ENCODE measurements at regions not wholly inside any gene's neighbourhood (a gene's known extent, or its start where the extent isn't known, plus 50 kb on each side); places are given as distances from the start of the nearest gene placed in this dataset.
"Not testable (repeated sequence)": the region's sequence is repeated elsewhere in the genome, so short reads cannot be mapped to it uniquely, and the experiment has no call there.

DNA sequence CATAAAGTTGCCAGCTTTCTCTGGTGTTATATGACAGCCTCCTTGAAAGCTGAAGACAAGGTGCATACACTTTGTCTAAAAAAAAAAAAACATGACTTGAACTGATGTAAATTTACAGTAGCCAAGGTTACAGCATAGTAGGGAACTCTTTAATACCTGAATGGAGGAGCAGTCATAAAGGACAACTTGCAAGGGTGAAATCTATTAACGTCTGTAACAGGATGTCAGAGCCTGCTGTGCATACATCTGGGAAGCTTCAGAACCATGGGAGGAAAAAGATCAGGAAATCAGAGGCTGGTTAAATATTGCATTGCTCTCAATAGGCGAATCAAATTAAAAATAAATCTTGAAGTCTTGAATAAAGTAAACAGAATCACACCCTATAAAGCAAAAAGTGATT is 484.0 kb upstream of the CTSO start:
- no peak for DNase-seq (ENCODE audit: low read depth, low spot score)

DNA sequence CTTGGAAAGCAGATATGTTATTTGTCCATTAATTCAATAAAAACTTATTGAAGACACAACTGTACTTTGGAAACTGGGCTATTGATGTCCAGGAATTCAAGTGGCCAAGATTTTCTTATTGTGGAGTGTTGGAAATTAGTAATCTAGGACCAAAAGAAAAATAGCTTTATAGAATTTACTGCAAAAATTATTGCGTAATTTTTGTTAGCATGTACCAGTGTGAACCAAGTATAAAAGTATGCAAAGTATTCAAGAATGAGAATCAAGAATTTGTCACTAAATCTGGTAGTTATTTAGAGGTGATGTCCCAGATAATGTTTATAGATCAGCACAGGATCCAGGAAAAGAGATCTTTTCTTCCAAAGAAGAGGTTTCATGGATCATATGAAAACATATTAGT is 468.9 kb upstream of the CTSO start:
- no peak for DNase-seq (ENCODE audit: low read depth, low spot score)
- no peak overlapping the region for H3K27ac ChIP-seq

More for the DNA sequence above, 484.0 kb upstream of the CTSO start:
- no peak overlapping the region for H3K27ac ChIP-seq

- H3K27ac ChIP-seq, result no peak overlapping the region
- DNase-seq (ENCODE audit: low read depth, low spot score), result no peak
Measured at GRCh38 chr4:156420623-156421022, 467.0 kb upstream of the CTSO start.

- DNase-seq (ENCODE audit: low read depth, low spot score), result no peak
- no peak overlapping the region for H3K27ac ChIP-seq
Measured at GRCh38 chr4:156419080-156419685, 465.5 kb upstream of the CTSO start.

- DNase-seq (ENCODE audit: low read depth, low spot score), result no peak
- no peak overlapping the region for H3K27ac ChIP-seq
Measured at GRCh38 chr4:156414406-156414805, 460.7 kb upstream of the CTSO start.

DNA sequence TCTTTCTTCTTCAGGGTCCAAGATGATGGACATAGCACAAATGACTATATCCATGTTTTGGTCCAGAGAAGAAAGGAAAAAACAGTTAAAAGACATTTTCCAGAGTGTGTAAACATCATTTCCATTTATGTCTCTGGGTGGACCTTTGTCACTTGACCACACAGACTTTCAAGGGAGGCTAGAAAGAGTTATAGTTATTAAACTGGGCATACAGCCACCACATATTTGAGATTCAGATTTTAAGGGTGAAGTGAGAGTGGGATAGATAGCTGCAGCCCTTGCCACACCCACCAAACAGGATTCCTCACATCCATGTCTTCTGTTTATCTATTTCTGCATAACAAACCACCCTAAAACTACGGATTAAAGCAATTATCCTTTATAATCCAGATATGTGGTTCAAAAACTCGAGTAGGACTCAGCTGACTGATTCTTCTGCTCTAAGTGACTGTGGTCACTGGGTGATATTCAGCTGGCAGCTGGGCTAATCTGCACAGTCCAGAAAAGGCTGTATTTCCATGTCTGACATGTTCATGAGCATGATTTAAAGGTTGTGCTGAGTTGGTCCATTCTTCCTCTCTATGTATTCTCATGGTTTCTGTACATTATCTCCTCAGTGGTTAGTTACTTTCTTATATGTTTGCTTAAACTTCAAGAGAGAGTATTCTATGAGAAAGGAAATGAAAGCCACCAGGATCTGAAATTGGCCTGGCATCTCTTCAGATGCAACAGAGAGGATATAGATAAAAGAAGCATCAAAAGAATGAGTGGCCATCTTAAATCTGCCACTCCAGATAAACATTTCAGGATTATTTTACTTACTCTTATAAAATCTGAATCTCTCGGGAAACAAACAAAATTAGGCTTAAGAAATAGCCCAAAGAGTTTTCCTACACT is 459.8 kb upstream of the CTSO start:
- H3K27ac ChIP-seq, result no peak overlapping the region
- no peak for DNase-seq (ENCODE audit: low read depth, low spot score)

DNA sequence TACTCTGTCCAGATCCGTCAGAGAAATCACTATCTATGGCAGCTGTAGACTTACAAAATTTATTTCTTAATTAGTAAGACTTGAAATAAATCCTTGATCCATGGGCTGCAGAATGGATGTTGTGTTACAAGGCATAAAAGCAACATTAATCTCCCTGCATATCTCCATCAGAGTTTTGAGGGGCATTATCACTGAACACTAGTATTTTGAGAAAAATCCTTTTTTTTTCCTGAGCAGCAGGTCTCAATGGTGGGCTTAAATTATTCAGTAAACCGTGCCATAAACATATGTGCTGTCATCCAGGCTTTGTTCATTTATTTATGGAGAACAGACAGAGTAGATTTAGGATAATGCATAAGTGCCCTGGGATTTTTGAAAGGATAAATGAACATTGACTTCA is 457.9 kb upstream of the CTSO start:
- DNase-seq (ENCODE audit: low read depth, low spot score), result no peak
- H3K27ac ChIP-seq, result no peak overlapping the region

DNA sequence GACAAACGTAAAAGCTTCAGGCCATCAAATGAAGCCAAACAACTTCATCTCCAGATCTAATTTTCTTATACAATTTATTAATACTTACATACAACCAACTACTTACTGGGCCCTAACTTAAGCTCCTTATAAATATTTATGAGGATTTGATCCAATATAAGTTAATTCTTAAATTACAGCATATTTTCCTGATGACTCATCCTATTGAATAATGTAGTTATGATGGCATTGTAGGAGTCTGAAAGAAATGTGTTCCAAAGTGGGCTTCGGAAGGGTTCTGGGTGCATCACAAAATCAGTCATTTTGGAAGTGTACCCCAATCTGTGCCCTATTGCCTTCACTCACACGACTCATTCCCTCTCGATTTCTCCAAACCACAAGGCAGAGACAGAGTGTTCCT is 455.1 kb upstream of the CTSO start:
- no peak for DNase-seq (ENCODE audit: low read depth, low spot score)
- H3K27ac ChIP-seq, result no peak overlapping the region

- DNase-seq (ENCODE audit: low read depth, low spot score), result no peak
- no peak overlapping the region for H3K27ac ChIP-seq
Measured at GRCh38 chr4:156401371-156401770, 447.7 kb upstream of the CTSO start.

GRCh38 chr4:156396534-156396933 is 442.9 kb upstream of the CTSO start:
- no peak overlapping the region for H3K27ac ChIP-seq
- no peak for DNase-seq (ENCODE audit: low read depth, low spot score)

- H3K27ac ChIP-seq, result no peak overlapping the region
- no peak for DNase-seq (ENCODE audit: low read depth, low spot score)
Measured at GRCh38 chr4:156391325-156391653, 437.6 kb upstream of the CTSO start.

DNA sequence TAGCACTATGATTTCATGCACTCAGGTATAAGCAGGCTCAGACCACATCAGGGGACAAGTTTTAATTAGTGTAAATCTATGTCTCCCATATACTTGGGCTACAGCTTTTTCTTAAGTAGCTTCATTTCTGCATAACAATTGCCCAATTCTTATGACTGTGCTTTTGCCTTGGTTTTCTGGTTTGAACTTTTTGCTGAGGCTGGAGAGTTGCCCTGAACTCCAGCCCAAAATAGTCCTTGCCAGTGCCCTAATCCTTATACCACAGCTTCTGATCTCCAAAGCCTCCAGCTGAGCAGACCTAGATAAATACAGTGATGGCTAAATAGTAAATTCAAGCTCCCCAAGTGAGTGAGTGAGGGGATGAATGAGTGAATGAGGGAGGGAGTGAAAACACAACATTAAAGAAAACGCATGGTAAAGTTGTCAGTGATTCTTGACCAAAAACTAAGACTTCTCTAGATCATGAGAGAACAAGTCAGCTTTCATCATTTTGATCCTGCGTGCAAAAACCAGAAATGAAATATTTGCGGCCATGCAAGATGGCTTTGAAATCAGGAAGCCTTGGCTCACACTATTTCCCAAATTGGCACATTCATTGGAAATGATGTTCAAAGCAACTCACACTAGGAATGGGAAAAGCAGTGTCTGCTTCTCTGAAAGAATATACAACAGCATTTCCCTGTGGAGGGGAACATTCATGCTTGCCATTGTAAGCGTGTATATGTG is 437.1 kb upstream of the CTSO start:
- DNase-seq (ENCODE audit: low read depth, low spot score), result no peak

GRCh38 chr4:156388826-156389225 is 435.2 kb upstream of the CTSO start:
- H3K27ac ChIP-seq, result no peak overlapping the region
- no peak for DNase-seq (ENCODE audit: low read depth, low spot score)

More for the DNA sequence above, 437.1 kb upstream of the CTSO start:
- H3K27ac ChIP-seq, result no peak overlapping the region

GRCh38 chr4:156378033-156378665 is 424.5 kb upstream of the CTSO start:
- DNase-seq (ENCODE audit: low read depth, low spot score), result no peak
- H3K27ac ChIP-seq, result no peak overlapping the region

GRCh38 chr4:156377036-156377710 is 423.5 kb upstream of the CTSO start:
- H3K27ac ChIP-seq, result no peak overlapping the region
- no peak for DNase-seq (ENCODE audit: low read depth, low spot score)

- no peak for DNase-seq (ENCODE audit: low read depth, low spot score)
- no peak overlapping the region for H3K27ac ChIP-seq
Measured at GRCh38 chr4:156374894-156375293, 421.2 kb upstream of the CTSO start.

DNA sequence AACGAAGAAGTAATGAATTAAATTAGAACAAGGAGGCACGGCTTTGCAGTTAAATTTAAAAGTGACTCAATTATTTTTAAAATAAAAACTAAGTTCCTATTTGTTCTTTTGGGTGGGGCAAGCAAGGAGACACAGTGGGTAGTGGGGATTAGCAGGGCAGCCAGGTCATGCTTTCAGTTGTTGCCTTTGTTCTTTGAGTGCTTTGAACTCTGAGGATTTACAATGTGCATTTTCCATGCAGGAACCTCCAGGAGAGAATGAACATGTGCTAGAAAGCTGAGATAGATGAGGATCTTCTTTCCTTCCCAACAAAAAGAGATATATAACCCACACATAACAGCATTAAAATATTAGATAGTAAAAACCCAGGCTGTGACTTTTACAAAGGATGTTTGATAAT is 420.4 kb upstream of the CTSO start:
- DNase-seq (ENCODE audit: low read depth, low spot score), result no peak
- no peak overlapping the region for H3K27ac ChIP-seq

DNA sequence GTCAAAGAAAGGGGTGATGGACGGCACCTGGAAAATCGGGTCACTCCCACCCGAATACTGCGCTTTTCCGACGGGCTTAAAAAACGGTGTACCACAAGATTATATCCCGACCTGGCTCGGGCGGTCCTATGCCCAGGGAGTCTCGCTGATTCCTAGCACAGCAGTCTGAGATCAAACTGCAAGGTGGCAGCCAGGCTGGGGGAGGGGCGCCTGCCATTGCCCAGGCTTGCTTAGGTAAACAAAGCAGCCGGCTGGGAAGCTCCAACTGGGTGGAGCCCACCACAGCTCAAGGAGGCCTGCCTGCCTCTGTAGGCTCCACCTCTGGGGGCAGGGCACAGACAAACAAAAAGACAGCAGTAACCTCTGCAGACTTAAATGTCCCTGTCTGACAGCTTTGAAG is 413.8 kb upstream of the CTSO start:
- H3K27ac ChIP-seq; DNase-seq (ENCODE audit: low read depth, low spot score): not testable (repeated sequence)

- no peak for DNase-seq (ENCODE audit: low read depth, low spot score)
- no peak overlapping the region for H3K27ac ChIP-seq
Measured at GRCh38 chr4:156362581-156362980, 408.9 kb upstream of the CTSO start.

DNA sequence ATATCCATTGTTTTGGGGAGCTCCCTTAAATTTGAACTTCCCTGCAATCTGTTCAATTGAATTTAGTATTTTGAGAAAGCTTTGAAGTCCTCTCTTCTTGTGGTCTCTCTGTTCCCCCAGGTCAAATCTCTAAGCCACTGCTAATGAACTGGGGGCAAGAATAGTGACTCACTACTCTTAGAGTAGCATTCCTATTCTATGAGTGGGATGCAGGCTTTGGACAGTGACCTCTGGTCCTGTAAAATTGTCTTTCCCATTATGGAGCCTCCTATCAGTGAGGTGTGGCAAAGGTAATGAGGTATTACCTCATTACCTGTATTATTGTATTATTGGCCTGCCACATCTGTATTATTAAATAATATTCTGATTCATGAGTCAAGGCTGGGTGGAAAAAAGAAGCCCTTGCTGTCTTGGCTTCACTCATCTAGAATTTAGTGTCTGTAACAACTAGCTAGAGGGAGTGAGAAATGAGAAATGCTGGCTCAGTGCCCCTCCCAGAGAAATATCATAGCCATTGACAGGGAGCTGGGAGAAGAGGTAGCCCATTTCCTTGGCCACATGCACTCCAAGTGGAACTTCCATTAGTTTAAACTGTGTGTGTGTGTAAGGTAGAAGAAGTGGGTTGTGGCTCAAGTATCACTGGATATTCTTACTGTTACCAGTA is 393.9 kb upstream of the CTSO start:
- no peak for DNase-seq (ENCODE audit: low read depth, low spot score)
- peak overlapping the region; percentile 11 for H3K27ac ChIP-seq
